Osteocyte (in vitro differentiated cells): ENCODE measurements at regions not wholly inside any gene's neighbourhood (a gene's known extent, or its start where the extent isn't known, plus 50 kb on each side); places are given as distances from the start of the nearest gene placed in this dataset.

ENCODE experiments used
- DNase-seq: peaks from one replicate; pipeline ENCODE4 v3.0.0; 2021; ENCODE audit warnings: mixed read lengths; ENCODE audit not compliant: unreplicated experiment; ENCODE audit errors: extremely low spot score
- H3K27ac Mint-ChIP-seq: one replicate; pipeline ENCODE4 v1.8.0; 2021; ENCODE audit warnings: mild to moderate bottlenecking, mixed read lengths; ENCODE audit not compliant: unreplicated experiment
- H3K27me3 Mint-ChIP-seq: one replicate; pipeline ENCODE4 v1.8.0; 2021; ENCODE audit warnings: mixed read lengths; ENCODE audit not compliant: unreplicated experiment
- H3K36me3 Mint-ChIP-seq: one replicate; pipeline ENCODE4 v1.8.0; 2021; ENCODE audit warnings: mixed read lengths; ENCODE audit not compliant: unreplicated experiment
- H3K4me1 Mint-ChIP-seq: one replicate; pipeline ENCODE4 v1.8.0; 2021; ENCODE audit warnings: mixed read lengths; ENCODE audit not compliant: unreplicated experiment
- H3K4me3 Mint-ChIP-seq: one replicate; pipeline ENCODE4 v1.8.0; 2021; ENCODE audit warnings: mild to moderate bottlenecking, moderate library complexity, mixed read lengths; ENCODE audit not compliant: unreplicated experiment
- H3K9me3 Mint-ChIP-seq: one replicate; pipeline ENCODE4 v1.8.0; 2021; ENCODE audit warnings: mixed read lengths; ENCODE audit not compliant: unreplicated experiment
- TF ChIP-seq, protein P1 (sequence below): fragments of 200-600 bp; sonication (generic); IDR thresholded peaks from 2 replicates; pipeline ENCODE4 v1.5.0; 2021; ENCODE audit warnings: antibody characterized with exemption, mild to moderate bottlenecking, moderate library complexity

DNA sequence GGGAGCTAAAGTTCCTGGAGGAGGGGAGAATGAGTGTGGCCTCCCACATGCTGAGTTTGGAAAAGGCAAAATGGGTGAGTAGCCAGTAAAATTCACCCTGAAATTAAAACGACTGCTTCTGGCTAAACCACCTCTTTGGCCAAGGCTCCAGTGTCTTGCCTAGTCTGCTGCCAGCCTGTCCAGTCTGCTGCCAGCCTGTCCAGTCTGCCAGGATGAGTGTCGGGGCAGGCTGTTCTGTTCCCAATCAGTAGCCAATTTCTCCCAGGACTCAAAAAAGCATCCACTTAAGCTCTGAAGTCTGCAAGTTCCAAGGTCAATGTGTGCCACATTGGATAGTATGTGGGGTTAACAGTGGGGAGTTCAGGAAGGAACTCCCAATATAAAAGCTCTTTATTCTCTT lies 134.6 kb upstream of the KLHL29 start:
- no peak overlapping the region for H3K27ac Mint-ChIP-seq

DNA sequence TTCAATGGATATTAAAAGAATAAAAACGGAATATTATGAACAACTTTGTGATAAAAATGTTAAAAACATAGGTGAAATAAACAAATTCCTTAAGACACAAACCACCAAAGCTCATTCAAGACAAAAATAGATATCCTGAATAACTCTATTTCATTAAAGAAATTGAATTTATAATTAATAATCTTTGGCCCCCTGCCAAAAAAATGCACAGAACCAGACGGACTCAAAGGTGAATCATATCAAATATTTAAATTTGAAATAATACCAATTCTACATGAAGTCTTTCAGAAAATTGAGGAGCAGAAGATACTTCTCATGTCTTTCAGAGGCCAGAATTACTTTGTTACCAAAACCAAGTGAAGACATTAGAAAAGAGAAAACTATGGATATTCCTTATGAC lies 128.3 kb upstream of the KLHL29 start:
- no peak overlapping the region for H3K4me3 Mint-ChIP-seq
- TF ChIP-seq, protein P1, sequence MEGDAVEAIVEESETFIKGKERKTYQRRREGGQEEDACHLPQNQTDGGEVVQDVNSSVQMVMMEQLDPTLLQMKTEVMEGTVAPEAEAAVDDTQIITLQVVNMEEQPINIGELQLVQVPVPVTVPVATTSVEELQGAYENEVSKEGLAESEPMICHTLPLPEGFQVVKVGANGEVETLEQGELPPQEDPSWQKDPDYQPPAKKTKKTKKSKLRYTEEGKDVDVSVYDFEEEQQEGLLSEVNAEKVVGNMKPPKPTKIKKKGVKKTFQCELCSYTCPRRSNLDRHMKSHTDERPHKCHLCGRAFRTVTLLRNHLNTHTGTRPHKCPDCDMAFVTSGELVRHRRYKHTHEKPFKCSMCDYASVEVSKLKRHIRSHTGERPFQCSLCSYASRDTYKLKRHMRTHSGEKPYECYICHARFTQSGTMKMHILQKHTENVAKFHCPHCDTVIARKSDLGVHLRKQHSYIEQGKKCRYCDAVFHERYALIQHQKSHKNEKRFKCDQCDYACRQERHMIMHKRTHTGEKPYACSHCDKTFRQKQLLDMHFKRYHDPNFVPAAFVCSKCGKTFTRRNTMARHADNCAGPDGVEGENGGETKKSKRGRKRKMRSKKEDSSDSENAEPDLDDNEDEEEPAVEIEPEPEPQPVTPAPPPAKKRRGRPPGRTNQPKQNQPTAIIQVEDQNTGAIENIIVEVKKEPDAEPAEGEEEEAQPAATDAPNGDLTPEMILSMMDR: no peak
- H3K9me3 Mint-ChIP-seq: no peaks in the 10 kb centered on the region
- no peak for DNase-seq
- H3K36me3 Mint-ChIP-seq: no peaks in the 10 kb centered on the region
- no peaks in the 10 kb centered on the region for H3K4me1 Mint-ChIP-seq
- H3K27ac Mint-ChIP-seq: no peak overlapping the region
- peaks cover 32% of the 10 kb centered on the region for H3K27me3 Mint-ChIP-seq

More for the DNA sequence above, 134.6 kb upstream of the KLHL29 start:
- Mint-ChIP-seq H3K9me3 (no peaks in the 10 kb centered on the region), H3K4me1 (no peaks in the 10 kb centered on the region), H3K4me3 (no peak overlapping the region), H3K36me3 (no peaks in the 10 kb centered on the region), H3K27me3 (peaks cover 33% of the 10 kb centered on the region)
- TF ChIP-seq, protein P1: no peak
- DNase-seq: no peak

DNA sequence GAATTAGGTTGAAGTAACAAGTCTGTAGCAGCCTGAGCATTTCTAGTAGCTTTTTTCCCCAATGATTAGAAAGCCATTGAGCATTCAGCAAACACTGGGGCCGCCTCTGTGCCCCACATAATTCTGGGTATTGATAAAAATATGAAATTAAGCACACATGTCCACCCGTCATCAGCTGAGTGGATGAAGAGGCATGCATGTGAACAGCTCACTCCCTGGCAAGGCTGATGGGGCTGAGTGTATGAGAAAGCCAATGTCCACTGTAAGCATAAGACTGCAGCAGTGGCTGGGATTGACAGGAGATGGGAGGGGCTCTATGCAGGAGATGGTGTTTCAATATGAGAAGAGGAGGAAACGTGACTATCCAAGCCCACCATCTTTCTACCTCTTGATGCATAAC lies 124.4 kb upstream of the KLHL29 start:
- peaks cover 11% of the 10 kb centered on the region for H3K27me3 Mint-ChIP-seq
- H3K9me3 Mint-ChIP-seq: no peaks in the 10 kb centered on the region
- H3K36me3 Mint-ChIP-seq: no peaks in the 10 kb centered on the region
- DNase-seq: no peak
- H3K4me1 Mint-ChIP-seq: peaks cover 5% of the 10 kb centered on the region
- H3K4me3 Mint-ChIP-seq: no peak overlapping the region
- TF ChIP-seq, protein P1: no peak
- H3K27ac Mint-ChIP-seq: no peak overlapping the region

DNA sequence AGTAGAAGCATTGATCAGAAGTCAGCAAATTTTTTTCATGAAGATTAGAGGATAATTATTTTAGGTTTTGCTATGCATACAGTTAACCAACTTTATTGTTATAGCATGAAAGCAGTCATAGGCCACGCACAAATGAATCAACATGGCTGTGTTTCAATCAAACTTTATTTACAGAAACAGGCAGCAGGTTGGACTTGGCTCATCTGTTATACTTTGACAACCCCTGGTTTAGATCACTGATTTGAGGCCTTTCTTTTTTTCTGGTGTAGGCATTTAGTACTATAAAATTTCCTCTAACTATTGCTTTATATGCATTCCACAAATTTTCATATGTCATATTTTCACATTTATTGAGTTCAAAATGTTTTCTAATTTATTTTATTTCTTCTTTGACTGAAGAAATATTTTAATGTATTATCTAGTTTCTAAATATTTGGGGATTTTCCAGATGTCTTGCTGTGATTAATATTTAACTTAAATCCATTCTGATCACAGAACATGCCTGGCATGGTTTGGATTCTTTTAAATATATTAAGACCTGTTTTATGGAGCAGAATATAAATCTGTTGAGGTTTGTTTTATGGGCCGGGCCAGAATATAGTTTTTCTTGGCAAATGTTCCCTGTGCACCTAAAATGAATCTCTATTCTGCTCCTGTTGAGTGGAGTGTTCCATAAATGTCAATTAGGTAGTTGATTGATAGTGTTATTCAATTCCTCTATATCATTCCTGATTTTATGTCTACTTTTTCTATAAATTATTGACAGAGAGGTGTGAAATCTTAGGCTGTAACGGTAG lies 116.3 kb upstream of the KLHL29 start:
- H3K27me3 Mint-ChIP-seq: no peaks in the 10 kb centered on the region
- no peaks in the 10 kb centered on the region for H3K9me3 Mint-ChIP-seq
- peaks cover 41% of the 10 kb centered on the region for H3K4me1 Mint-ChIP-seq
- no peak for DNase-seq
- peaks cover 3% of the 10 kb centered on the region for H3K36me3 Mint-ChIP-seq
- H3K4me3 Mint-ChIP-seq: no peak overlapping the region
- TF ChIP-seq, protein P1: no peak
- peak overlapping the region; percentile 39 for H3K27ac Mint-ChIP-seq

DNA sequence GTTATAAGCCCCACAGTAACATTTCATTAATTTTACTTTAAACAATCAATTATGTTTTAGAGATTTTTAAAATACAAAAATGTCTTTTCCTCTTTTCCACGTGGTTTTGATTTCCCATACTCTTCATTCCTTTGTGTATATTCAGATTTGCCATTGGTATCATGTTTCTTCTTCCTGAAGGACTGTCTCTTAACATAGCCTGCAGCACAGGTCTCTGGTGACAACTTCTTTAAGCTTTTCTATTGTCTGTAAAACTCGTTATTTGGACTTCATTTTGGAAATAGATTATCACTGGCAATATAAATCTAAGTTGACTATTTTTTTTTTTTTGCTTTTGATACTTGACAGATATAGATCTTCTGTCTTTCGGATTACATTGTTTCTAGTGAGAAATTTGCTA lies 115.2 kb upstream of the KLHL29 start:
- no peak overlapping the region for H3K4me3 Mint-ChIP-seq
- H3K27ac Mint-ChIP-seq: no peak overlapping the region
- no peak for DNase-seq

More for the DNA sequence above, 115.2 kb upstream of the KLHL29 start:
- Mint-ChIP-seq H3K27me3 (no peaks in the 10 kb centered on the region), H3K9me3 (no peaks in the 10 kb centered on the region), H3K4me1 (peaks cover 37% of the 10 kb centered on the region), H3K36me3 (peaks cover 3% of the 10 kb centered on the region)
- TF ChIP-seq, protein P1: no peak
